DND-41 (cell line): ENCODE measurements at regions not wholly inside any gene's neighbourhood (a gene's known extent, or its start where the extent isn't known, plus 50 kb on each side); places are given as distances from the start of the nearest gene placed in this dataset.
"Not testable (repeated sequence)": the region's sequence is repeated elsewhere in the genome, so short reads cannot be mapped to it uniquely, and the experiment has no call there.

ENCODE experiments used
- ATAC-seq: fragments of 200-7000 bp; cut with Tn5 transposase; 3 replicates; pipeline ENCODE4 v1.9.1; 2021; ENCODE audit warnings: low read depth; ENCODE audit not compliant: insufficient read depth
- DNase-seq: peaks from one replicate; pipeline ENCODE4 v3.0.0-alpha.2; 2020
- H2AFZ ChIP-seq: 2 replicates; pipeline ENCODE4 v1.6.0; 2012; ENCODE audit warnings: low read depth, low read length
- H3K27ac ChIP-seq: 2 replicates; pipeline ENCODE4 v1.5.1; 2012; ENCODE audit warnings: low read length, inconsistent platforms
- H3K27me3 ChIP-seq: fragments of 200-600 bp; sonication (generic); 2 replicates; pipeline ENCODE4 v1.6.0; 2012; ENCODE audit warnings: low read length, mild to moderate bottlenecking, inconsistent platforms; ENCODE audit not compliant: insufficient read depth, poor library complexity
- H3K36me3 ChIP-seq: 2 replicates; pipeline ENCODE4 v1.5.1; 2012; ENCODE audit warnings: low read length, inconsistent platforms; ENCODE audit not compliant: insufficient read depth
- H3K4me1 ChIP-seq: 2 replicates; pipeline ENCODE4 v1.5.1; 2012; ENCODE audit warnings: mild to moderate bottlenecking, low read length; ENCODE audit not compliant: insufficient read depth
- H3K4me2 ChIP-seq: 2 replicates; pipeline ENCODE4 v1.6.0; 2012; ENCODE audit warnings: mild to moderate bottlenecking, moderate library complexity, low read length, inconsistent platforms; ENCODE audit not compliant: insufficient read depth
- H3K4me3 ChIP-seq, 2 experiments: fragments of 200-600 bp in 1 of 2; shearing (Covaris generic) in 1 of 2; 2 replicates each; pipeline ENCODE4 v1.5.1; 2012 to 2016; ENCODE audit warnings: inconsistent platforms in 2 of 2, low read length in 2 of 2, mild to moderate bottlenecking in 2 of 2, low read depth in 1 of 2, moderate library complexity in 1 of 2
- H3K79me2 ChIP-seq: 2 replicates; pipeline ENCODE4 v1.6.0; 2012; ENCODE audit warnings: low read length, inconsistent platforms; ENCODE audit not compliant: insufficient read depth
- H3K9ac ChIP-seq: 2 replicates; pipeline ENCODE4 v1.6.0; 2012; ENCODE audit warnings: low read depth, mild to moderate bottlenecking, inconsistent platforms, low read length, moderate library complexity
- H3K9me3 ChIP-seq: 2 replicates; pipeline ENCODE4 v1.5.1; 2012; ENCODE audit warnings: low read length, moderate library complexity, mild to moderate bottlenecking, inconsistent platforms; ENCODE audit not compliant: insufficient read depth, severe bottlenecking
- H4K20me1 ChIP-seq: 2 replicates; pipeline ENCODE4 v1.6.0; 2012; ENCODE audit warnings: low read length; ENCODE audit not compliant: insufficient read depth
- EZH2 ChIP-seq: IDR thresholded peaks from 3 replicates; pipeline ENCODE4 v1.6.1; 2012; ENCODE audit warnings: borderline replicate concordance, low read depth, mild to moderate bottlenecking, moderate library complexity, low read length, inconsistent platforms; ENCODE audit not compliant: severe bottlenecking
- TF ChIP-seq, protein P1 (sequence below): IDR thresholded peaks from 2 replicates; pipeline ENCODE4 v1.5.1; 2012; ENCODE audit warnings: borderline replicate concordance, low read length, moderate library complexity, mild to moderate bottlenecking; ENCODE audit not compliant: poor library complexity, severe bottlenecking; ENCODE audit errors: extremely low read depth

DNA sequence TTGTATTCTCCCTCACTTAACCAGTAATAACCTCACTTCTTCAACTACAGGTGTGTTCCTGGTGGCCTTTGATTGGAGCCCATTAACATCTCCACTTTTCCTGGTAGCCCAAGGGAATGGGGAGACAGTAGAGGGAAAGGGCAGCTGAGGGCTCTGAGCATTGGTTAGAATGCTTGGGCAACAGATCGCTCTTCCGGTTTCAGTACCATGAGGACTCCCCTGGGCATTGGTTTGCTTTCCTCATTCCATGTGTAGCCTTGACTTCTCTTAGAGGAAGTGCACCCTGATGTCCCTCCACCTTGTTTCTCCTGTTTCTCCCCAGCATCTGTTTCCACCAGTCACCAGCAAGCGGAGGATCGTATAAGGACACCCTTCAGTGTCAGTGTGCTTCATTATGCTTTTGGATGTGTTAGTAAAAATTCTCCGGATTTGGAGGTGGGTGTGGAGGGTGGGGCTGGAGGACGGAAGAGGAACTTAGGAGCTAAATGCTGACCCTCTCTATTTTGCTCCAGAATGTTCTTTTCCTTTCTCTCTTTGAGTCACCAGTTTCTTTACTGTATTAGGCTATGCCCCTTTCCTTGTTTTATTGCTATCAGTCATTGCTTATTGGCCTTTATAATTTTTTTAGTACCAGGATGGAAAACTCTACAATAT, 50.6 kb upstream of the ZNG1B start:
- not testable (repeated sequence) for H3K36me3 ChIP-seq, H3K79me2 ChIP-seq, H3K27me3 ChIP-seq, H3K27ac ChIP-seq, H2AFZ ChIP-seq, H3K4me3 ChIP-seq, H3K9ac ChIP-seq, DNase-seq, H3K9me3 ChIP-seq, ATAC-seq, H3K4me1 ChIP-seq, H3K4me2 ChIP-seq, H4K20me1 ChIP-seq

DNA sequence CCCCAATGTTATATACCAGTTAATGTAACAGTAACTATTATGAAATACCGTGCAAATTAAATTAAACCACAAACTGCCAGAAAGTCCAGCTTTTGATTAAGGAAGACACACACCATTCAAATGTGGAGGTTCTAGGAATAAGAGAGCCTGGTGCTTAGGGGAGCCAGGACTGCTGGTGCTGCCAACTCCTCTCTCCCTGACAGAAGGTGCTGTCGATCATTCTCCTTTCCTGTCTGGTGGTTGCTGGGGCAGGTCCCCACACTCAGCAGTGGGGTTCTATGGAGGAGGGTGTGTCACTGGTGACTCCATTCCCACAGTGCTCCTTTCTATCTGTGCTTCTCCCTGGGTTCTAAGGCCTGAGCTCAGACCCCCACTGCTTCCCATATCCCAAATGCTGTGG, 57.9 kb upstream of the ZNG1B start:
- not testable (repeated sequence) for H2AFZ ChIP-seq, H3K9me3 ChIP-seq, ATAC-seq, H3K79me2 ChIP-seq, H3K4me2 ChIP-seq, H3K9ac ChIP-seq, DNase-seq, H3K36me3 ChIP-seq, H3K27ac ChIP-seq, H4K20me1 ChIP-seq, H3K4me1 ChIP-seq, H3K4me3 ChIP-seq
- peaks cover 20% of the 10 kb centered on the region for H3K27me3 ChIP-seq

DNA sequence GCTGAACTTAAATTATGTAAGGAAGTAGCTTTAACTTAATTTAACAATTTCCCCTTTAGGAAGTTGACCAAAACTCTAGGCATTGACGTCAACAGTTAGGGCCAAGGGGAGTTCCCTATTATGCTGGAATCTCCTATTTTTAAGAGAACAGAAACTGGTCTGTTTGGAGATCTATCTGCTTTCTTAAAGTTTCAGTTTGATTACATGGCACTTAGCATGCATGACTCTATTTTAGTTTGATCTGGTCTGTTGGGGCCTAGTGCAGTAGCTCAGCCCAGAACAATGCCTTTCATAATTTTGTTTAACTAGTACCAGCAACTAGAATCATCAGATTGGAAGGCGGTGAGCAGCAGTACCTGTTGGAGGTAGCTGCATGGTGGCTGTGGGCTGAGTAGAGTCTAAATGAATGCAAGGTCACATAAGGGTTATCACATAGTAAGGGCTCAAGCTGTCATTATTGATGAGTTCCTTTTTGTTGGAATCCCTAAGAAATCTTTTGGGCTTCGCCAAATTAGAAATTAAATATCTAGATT, 60.5 kb upstream of the ZNG1B start:
- H4K20me1 ChIP-seq = no peaks in the 10 kb centered on the region
- DNase-seq = no peak
- H3K9ac ChIP-seq = no peak overlapping the region
- H3K4me3 ChIP-seq = no peak overlapping the region
- no peak for ATAC-seq
- no peaks in the 10 kb centered on the region for H3K79me2 ChIP-seq
- peaks cover 16% of the 10 kb centered on the region for H3K27me3 ChIP-seq
- TF ChIP-seq, protein P1, sequence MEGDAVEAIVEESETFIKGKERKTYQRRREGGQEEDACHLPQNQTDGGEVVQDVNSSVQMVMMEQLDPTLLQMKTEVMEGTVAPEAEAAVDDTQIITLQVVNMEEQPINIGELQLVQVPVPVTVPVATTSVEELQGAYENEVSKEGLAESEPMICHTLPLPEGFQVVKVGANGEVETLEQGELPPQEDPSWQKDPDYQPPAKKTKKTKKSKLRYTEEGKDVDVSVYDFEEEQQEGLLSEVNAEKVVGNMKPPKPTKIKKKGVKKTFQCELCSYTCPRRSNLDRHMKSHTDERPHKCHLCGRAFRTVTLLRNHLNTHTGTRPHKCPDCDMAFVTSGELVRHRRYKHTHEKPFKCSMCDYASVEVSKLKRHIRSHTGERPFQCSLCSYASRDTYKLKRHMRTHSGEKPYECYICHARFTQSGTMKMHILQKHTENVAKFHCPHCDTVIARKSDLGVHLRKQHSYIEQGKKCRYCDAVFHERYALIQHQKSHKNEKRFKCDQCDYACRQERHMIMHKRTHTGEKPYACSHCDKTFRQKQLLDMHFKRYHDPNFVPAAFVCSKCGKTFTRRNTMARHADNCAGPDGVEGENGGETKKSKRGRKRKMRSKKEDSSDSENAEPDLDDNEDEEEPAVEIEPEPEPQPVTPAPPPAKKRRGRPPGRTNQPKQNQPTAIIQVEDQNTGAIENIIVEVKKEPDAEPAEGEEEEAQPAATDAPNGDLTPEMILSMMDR = no peak
- no peak for TF ChIP-seq EZH2
- no peaks in the 10 kb centered on the region for H3K9me3 ChIP-seq
- H3K36me3 ChIP-seq = no peaks in the 10 kb centered on the region
- no peak overlapping the region for H3K27ac ChIP-seq
- H3K4me2 ChIP-seq = no peak overlapping the region
- no peak overlapping the region for H2AFZ ChIP-seq
- no peaks in the 10 kb centered on the region for H3K4me1 ChIP-seq

DNA sequence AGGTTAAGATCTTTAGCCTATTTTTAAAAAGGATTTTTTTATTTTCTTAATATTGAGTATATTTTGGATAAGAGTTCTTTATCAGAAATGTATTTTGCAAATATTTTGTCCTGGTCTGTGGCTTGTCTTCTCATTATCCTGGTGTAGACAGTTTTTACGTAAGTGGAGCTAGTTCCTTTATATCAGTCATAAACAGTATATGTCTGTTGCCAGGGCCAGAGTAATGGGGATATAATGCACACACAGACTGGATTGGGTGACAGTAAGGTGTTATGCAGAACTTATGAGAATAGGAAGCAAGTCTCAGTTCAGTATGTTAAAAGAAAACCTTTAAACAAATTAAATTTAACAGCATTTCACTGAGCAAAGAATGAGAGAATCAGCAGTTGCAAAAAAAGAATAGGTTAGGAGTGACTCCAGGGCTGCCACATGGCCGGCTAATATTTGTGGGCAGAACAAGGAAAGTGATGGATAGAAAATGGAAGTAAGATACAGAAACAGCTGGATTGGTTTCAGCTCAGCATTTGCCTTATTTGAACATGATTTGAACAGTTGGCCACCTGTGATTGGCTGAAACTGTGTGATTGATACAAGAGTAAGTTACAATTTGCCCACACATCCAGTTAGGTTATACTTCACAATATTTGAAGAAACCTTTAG, 61.1 kb upstream of the ZNG1B start:
- Histone ChIP-seq H3K79me2 (no peaks in the 10 kb centered on the region), H4K20me1 (no peaks in the 10 kb centered on the region), H3K27me3 (peaks cover 16% of the 10 kb centered on the region), H3K4me1 (no peaks in the 10 kb centered on the region), H3K9me3 (no peaks in the 10 kb centered on the region), H3K36me3 (no peaks in the 10 kb centered on the region), H2AFZ (no peak overlapping the region), H3K4me2 (no peak overlapping the region), H3K27ac (no peak overlapping the region), H3K9ac (no peak overlapping the region), H3K4me3 (no peak overlapping the region)
- ATAC-seq (no peak), DNase-seq (no peak)
- TF ChIP-seq, protein P1 = no peak
- TF ChIP-seq EZH2 = no peak

DNA sequence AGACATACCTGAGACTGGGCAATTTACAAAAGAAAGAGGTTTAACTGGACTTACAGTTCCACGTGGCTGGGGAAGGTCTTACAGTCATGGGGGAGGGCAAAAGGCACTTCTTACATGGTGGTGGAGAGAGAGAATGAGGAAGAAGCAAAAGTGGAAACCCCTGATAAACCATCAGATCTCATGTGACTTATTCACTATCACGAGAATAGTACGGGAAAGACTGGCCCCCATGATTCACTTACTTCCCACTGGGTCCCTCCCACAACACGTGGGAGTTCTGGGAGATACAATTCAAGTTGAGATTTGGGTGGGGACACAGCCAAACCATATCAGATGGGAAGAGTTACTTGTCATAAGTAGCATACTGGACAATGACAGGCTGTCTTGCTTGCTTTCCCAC, 62.6 kb upstream of the ZNG1B start:
- H3K9ac ChIP-seq, H3K4me1 ChIP-seq, DNase-seq, H4K20me1 ChIP-seq, H3K79me2 ChIP-seq, H3K27ac ChIP-seq, H3K4me3 ChIP-seq, H3K9me3 ChIP-seq, H2AFZ ChIP-seq, H3K36me3 ChIP-seq, ATAC-seq, H3K4me2 ChIP-seq: not testable (repeated sequence)
- H3K27me3 ChIP-seq = peaks cover 16% of the 10 kb centered on the region

DNA sequence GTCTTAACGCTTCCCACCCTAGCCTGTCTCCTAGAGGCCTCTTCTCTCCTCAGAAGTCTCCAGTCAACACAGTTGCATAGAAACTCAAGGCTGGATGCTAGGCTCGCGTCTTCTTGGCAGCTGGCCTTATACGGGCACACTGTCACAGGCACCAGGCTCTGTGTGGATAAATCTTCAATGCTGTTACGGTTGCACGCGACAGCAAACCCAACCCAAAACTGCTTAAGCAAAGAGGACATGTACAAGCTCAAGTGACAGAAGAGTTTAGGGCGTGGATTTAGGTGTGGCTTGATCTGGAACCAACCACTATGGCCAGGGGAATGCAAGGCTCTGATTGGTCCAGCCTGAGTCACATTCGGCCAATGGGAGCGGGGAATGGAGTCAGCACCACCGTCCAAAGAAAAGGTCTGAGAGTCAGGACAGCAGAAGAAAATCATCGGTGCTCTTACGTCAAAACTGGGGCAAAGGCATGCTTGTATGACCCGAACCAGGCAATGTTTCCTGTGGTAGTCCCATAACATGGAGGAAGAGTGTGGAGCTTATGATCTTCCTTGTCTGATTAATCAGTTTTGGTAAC, 65.1 kb upstream of the ZNG1B start:
- H3K27ac ChIP-seq, H3K4me1 ChIP-seq, H3K79me2 ChIP-seq, H3K4me3 ChIP-seq, H4K20me1 ChIP-seq, H3K36me3 ChIP-seq, DNase-seq, H3K9me3 ChIP-seq, ATAC-seq, H3K9ac ChIP-seq, H3K4me2 ChIP-seq, H2AFZ ChIP-seq: not testable (repeated sequence)
- peaks cover 12% of the 10 kb centered on the region for H3K27me3 ChIP-seq
